ENCODE measurements at regions not wholly inside any gene's neighbourhood (a gene's known extent, or its start where the extent isn't known, plus 50 kb on each side); places are given as distances from the start of the nearest gene placed in this dataset.

DNA sequence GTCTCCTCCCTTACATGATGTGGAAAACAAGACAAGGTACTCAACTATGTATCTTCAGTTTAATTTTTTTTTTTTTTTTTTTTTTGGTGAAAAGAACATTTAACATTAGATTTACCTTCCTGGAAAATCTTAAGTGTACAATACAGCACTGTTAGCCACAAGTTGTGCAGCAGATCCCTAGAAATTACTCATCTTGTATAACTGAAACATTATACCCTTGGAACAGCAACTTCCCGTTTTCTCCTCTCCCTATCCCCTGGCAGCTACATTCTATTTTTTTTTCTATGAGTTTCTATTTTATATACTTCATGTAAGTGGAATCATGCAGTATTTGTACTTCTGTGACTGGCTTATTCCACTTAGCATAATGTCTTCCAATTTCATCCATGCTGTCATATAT, 421.9 kb upstream of the FTMT start (continued):
- TF ChIP-seq ZNF552 (CRISPR knock-in tag; IDR thresholded peaks at IDR 0.05; ENCODE audit: borderline replicate concordance) (no peak), E2F1 (CRISPR knock-in tag; IDR thresholded peaks at IDR 0.05) (no peak), HNF1A (IDR thresholded peaks at IDR 0.05; ENCODE audit: low read depth) (no peak), HNF1A (CRISPR knock-in tag; IDR thresholded peaks at IDR 0.05; ENCODE audit: borderline replicate concordance) (no peak), ZBTB3 (CRISPR knock-in tag; IDR thresholded peaks at IDR 0.05; ENCODE audit: borderline replicate concordance, low read depth) (no peak), ZSCAN12 (CRISPR knock-in tag; IDR thresholded peaks at IDR 0.05) (no peak), ZNF747 (CRISPR knock-in tag; IDR thresholded peaks at IDR 0.05; ENCODE audit: borderline replicate concordance) (no peak), NFYB (CRISPR knock-in tag; IDR thresholded peaks at IDR 0.05) (no peak), SMYD3 (CRISPR knock-in tag; IDR thresholded peaks at IDR 0.05) (no peak), ZNF326 (CRISPR knock-in tag; IDR thresholded peaks at IDR 0.05; ENCODE audit: borderline replicate concordance) (no peak), ZNF253 (CRISPR knock-in tag; IDR thresholded peaks at IDR 0.05; ENCODE audit: borderline replicate concordance) (no peak), ZKSCAN5 (CRISPR knock-in tag; IDR thresholded peaks at IDR 0.05) (no peak), ZBTB39 (CRISPR knock-in tag; IDR thresholded peaks at IDR 0.05) (no peak), FOXA3 (CRISPR knock-in tag; IDR thresholded peaks at IDR 0.05) (no peak)
- TF ChIP-seq, protein P1, sequence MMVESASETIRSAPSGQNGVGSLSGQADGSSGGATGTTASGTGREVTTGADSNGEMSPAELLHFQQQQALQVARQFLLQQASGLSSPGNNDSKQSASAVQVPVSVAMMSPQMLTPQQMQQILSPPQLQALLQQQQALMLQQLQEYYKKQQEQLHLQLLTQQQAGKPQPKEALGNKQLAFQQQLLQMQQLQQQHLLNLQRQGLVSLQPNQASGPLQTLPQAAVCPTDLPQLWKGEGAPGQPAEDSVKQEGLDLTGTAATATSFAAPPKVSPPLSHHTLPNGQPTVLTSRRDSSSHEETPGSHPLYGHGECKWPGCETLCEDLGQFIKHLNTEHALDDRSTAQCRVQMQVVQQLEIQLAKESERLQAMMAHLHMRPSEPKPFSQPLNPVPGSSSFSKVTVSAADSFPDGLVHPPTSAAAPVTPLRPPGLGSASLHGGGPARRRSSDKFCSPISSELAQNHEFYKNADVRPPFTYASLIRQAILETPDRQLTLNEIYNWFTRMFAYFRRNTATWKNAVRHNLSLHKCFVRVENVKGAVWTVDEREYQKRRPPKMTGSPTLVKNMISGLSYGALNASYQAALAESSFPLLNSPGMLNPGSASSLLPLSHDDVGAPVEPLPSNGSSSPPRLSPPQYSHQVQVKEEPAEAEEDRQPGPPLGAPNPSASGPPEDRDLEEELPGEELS (CRISPR knock-in tag; IDR thresholded peaks at IDR 0.05): no peak
